HCT116 (cell line): ENCODE measurements at regions not wholly inside any gene's neighbourhood (a gene's known extent, or its start where the extent isn't known, plus 50 kb on each side); places are given as distances from the start of the nearest gene placed in this dataset.

ENCODE experiments used
- ATAC-seq: fragments of 200-7000 bp; cut with Tn5 transposase; 2 replicates; pipeline ENCODE4 v1.9.1; 2020; ENCODE audit warnings: mild to moderate bottlenecking, moderate library complexity
- BruUV-seq: library from RNA; stranded (reverse); fragments of 400-500 nt; replicated peaks from 2 replicates; lab custom pipeline; 2021; lab: Mats Ljungman, UMichigan
- CTCF ChIA-PET: fragments of 300-600 bp; sonication (Branson Sonifier 250); formaldehyde crosslinking; loops from one replicate; lab custom pipeline; 2021; ENCODE audit warnings: antibody characterized with exemption; lab: Charles Lee
- POLR2A ChIA-PET: fragments of 300-600, 350-600 bp; sonication (Branson Sonifier 250); formaldehyde crosslinking; loops from one replicate; lab custom pipeline; 2021; ENCODE audit warnings: antibody characterized with exemption; lab: Charles Lee
- RAD21 ChIA-PET, 2 experiments: fragments of 300-600 bp; sonication (Branson Sonifier 250); formaldehyde crosslinking; loops; one replicate each; lab custom pipeline; 2023; ENCODE audit warnings: low total read pairs in 2 of 2; ENCODE audit not compliant: uncharacterized antibody in 2 of 2, unreplicated experiment in 2 of 2, low non-redundant PET in 1 of 2; lab: Charles Lee
- DNase-seq: peaks from one replicate; pipeline ENCODE4 v3.0.0-alpha.2; 2010; ENCODE audit warnings: low read depth, low spot score
- H2AFZ ChIP-seq: fragments of 200-600 bp; shearing (Covaris generic), sonication (generic); 2 replicates; pipeline ENCODE4 v1.6.1; 2017; ENCODE audit warnings: low read depth, mixed run types, mixed read lengths, antibody characterized with exemption, low read length; ENCODE audit not compliant: poor library complexity, severe bottlenecking
- H3K27ac ChIP-seq: 2 replicates; pipeline ENCODE4 v1.5.1; 2012; ENCODE audit warnings: low read depth, low read length
- H3K27me3 ChIP-seq: fragments of 200-600 bp; sonication (generic); 2 replicates; pipeline ENCODE4 v1.6.1; 2016; ENCODE audit warnings: mixed run types, low read length, mixed read lengths; ENCODE audit not compliant: insufficient read depth
- H3K36me3 ChIP-seq, 2 experiments: fragments of 200-500 bp in 1 of 2; fragments of 200-600 bp in 1 of 2; sonication (Bioruptor generic) in 1 of 2; sonication (generic) in 1 of 2; 2 replicates each; pipeline versions ENCODE4 v1.5.1 to v1.6.1; 2014 to 2016; ENCODE audit warnings: low read length in 2 of 2, inconsistent platforms in 1 of 2, mixed read lengths in 1 of 2, mixed run types in 1 of 2; ENCODE audit not compliant: insufficient read depth in 2 of 2, control insufficient read depth in 1 of 2
- H3K4me1 ChIP-seq, 2 experiments: fragments of 200-600 bp in 1 of 2; sonication (generic) in 1 of 2; 2 replicates each; pipeline versions ENCODE4 v1.5.1 to v1.6.1; 2012 to 2017; ENCODE audit warnings: low read length in 2 of 2, inconsistent platforms in 1 of 2, mild to moderate bottlenecking in 1 of 2, mixed read lengths in 1 of 2, mixed run types in 1 of 2, moderate library complexity in 1 of 2; ENCODE audit not compliant: insufficient read depth in 2 of 2, control insufficient read depth in 1 of 2
- H3K4me2 ChIP-seq: fragments of 200-600 bp; sonication (generic); 2 replicates; pipeline ENCODE4 v1.6.1; 2017; ENCODE audit warnings: mixed run types, low read length, mixed read lengths
- H3K4me3 ChIP-seq, 2 experiments: fragments of 200-600 bp in 1 of 2; sonication (generic) in 1 of 2; replicated peaks in 1 of 2; 2 replicates each; pipeline ENCODE4 v1.5.1; 2011 to 2016; ENCODE audit warnings: low read length in 2 of 2, control low read depth in 1 of 2, low read depth in 1 of 2, mild to moderate bottlenecking in 1 of 2, mixed read lengths in 1 of 2, mixed run types in 1 of 2
- H3K79me2 ChIP-seq: fragments of 200-600 bp; sonication (generic); 2 replicates; pipeline ENCODE4 v1.6.1; 2017; ENCODE audit warnings: mild to moderate bottlenecking, mixed run types, low read length, moderate library complexity, mixed read lengths; ENCODE audit not compliant: insufficient read depth
- H3K9ac ChIP-seq: fragments of 200-600 bp; sonication (generic); 2 replicates; pipeline ENCODE4 v1.6.1; 2016; ENCODE audit warnings: low read length, mixed read lengths
- H3K9me2 ChIP-seq: fragments of 200-600 bp; sonication (generic), shearing (Covaris generic); 2 replicates; pipeline ENCODE4 v1.6.1; 2017; ENCODE audit warnings: mixed run types, mild to moderate bottlenecking, moderate library complexity; ENCODE audit not compliant: insufficient read depth
- H3K9me3 ChIP-seq, 2 experiments: fragments of 200-500 bp in 1 of 2; fragments of 200-600 bp in 1 of 2; sonication (Bioruptor generic) in 1 of 2; sonication (generic) in 1 of 2; 2 replicates each; pipeline ENCODE4 v1.6.1; 2014 to 2017; ENCODE audit warnings: low read length in 2 of 2, mixed read lengths in 2 of 2, inconsistent platforms in 1 of 2, low read depth in 1 of 2, mild to moderate bottlenecking in 1 of 2, mixed run types in 1 of 2, moderate library complexity in 1 of 2; ENCODE audit not compliant: control insufficient read depth in 1 of 2, insufficient read depth in 1 of 2
- H4K20me1 ChIP-seq: fragments of 200-600 bp; sonication (generic), shearing (Covaris generic); 2 replicates; pipeline ENCODE4 v1.6.1; 2017; ENCODE audit warnings: mixed run types, mild to moderate bottlenecking, moderate library complexity; ENCODE audit not compliant: insufficient read depth
- ATF3 ChIP-seq: IDR thresholded peaks from 2 replicates; pipeline ENCODE4 v1.6.1; 2012
- CBX3 ChIP-seq: IDR thresholded peaks from 2 replicates; pipeline ENCODE4 v1.6.1; 2012; ENCODE audit warnings: low read depth
- EGR1 ChIP-seq: IDR thresholded peaks from 2 replicates; pipeline ENCODE4 v1.6.1; 2012; ENCODE audit warnings: low read depth
- EZH2phosphoT487 ChIP-seq: fragments of 200-600 bp; IDR thresholded peaks from 2 replicates; pipeline ENCODE4 v1.6.1; 2018; ENCODE audit warnings: antibody characterized with exemption, borderline replicate concordance
- FOSL1 ChIP-seq: IDR thresholded peaks from 2 replicates; pipeline ENCODE4 v1.6.1; 2012; ENCODE audit warnings: low read depth
- MAX ChIP-seq: IDR thresholded peaks from 2 replicates; pipeline ENCODE4 v1.6.1; 2012
- POLR2AphosphoS5 ChIP-seq: IDR thresholded peaks from 2 replicates; pipeline ENCODE4 v1.6.1; 2011; ENCODE audit warnings: mild to moderate bottlenecking, low read depth, low read length, moderate library complexity
- REST ChIP-seq: IDR thresholded peaks from 2 replicates; pipeline ENCODE4 v1.6.1; 2012; ENCODE audit warnings: low read depth
- TCF7L2 ChIP-seq: IDR thresholded peaks from 2 replicates; pipeline ENCODE4 v1.7.0; 2011; ENCODE audit warnings: borderline replicate concordance, inconsistent platforms; ENCODE audit not compliant: insufficient read depth, insufficient read length; ENCODE audit errors: extremely low read depth
- intact Hi-C: fragments of 100-400 bp; cut with micrococcal nuclease; formaldehyde crosslinking; loops from 2 replicates; pipeline ENCODE4 v1.10.0; 2022

- Histone ChIP-seq H3K9me3 (peaks cover 0 to 11% of the 10 kb centered on the region in 2 experiments; a peak in 1 of 4 replicates), H3K79me2 (no peaks in the 10 kb centered on the region)
- ChIA-PET POLR2A (no interaction called here), RAD21 (no interaction called here), CTCF (no interaction called here)
- BruUV-seq = no TSS peak
- TF ChIP-seq EZH2phosphoT487 = no peak
- TF ChIP-seq FOSL1 = no peak
- TF ChIP-seq MAX = no peak
- TF ChIP-seq REST = no peak
- no peak for TF ChIP-seq CBX3
- TF ChIP-seq EGR1 = no peak
- TF ChIP-seq ATF3 = no peak
- TF ChIP-seq POLR2AphosphoS5 = no peak
- TF ChIP-seq TCF7L2 = no peak
- TF ChIP-seq, all 23 proteins: peak for 0
- Histone ChIP-seq H3K4me1 (no peaks in the 10 kb centered on the region), H3K36me3 (no peaks in the 10 kb centered on the region), H3K27ac (no peak overlapping the region), H3K27me3 (no peaks in the 10 kb centered on the region), H3K9me2 (no peaks in the 10 kb centered on the region), H2AFZ (no peak overlapping the region), H3K4me2 (no peak overlapping the region), H3K9ac (no peak overlapping the region), H3K4me3 (no peak overlapping the region), H4K20me1 (no peaks in the 10 kb centered on the region)
- ATAC-seq (no peak), DNase-seq (no peak)
- intact Hi-C loops = no loop called here
Measured at GRCh38 chr13:78319101-78319627, 284.2 kb downstream of the POU4F1 start.
